HepG2 (cell line): ENCODE measurements at regions not wholly inside any gene's neighbourhood (a gene's known extent, or its start where the extent isn't known, plus 50 kb on each side); places are given as distances from the start of the nearest gene placed in this dataset.

ENCODE experiments used
- ARID5B ChIP-seq: IDR thresholded peaks from 2 replicates; pipeline ENCODE4 v1.4.0; 2020; ENCODE audit warnings: mild to moderate bottlenecking, missing genetic modification reagents
- ATF7-NPFF ChIP-seq: sonication (generic); formaldehyde crosslinking; IDR thresholded peaks from 2 replicates; pipeline ENCODE4 v1.8.1; 2023; ENCODE audit warnings: mild to moderate bottlenecking, low read depth, missing genetic modification reagents, moderate library complexity
- CREM ChIP-seq, 2 experiments: sonication (generic) in 1 of 2; formaldehyde crosslinking in 1 of 2; IDR thresholded peaks; 2 replicates each; pipeline versions ENCODE4 v1.4.0 to v1.6.1; 2016 to 2020; ENCODE audit warnings: antibody characterized with exemption in 1 of 2, mild to moderate bottlenecking in 1 of 2, missing genetic modification reagents in 1 of 2
- JUND ChIP-seq: sonication (generic); formaldehyde crosslinking; IDR thresholded peaks from 2 replicates; pipeline ENCODE4 v1.8.0; 2022; ENCODE audit warnings: mild to moderate bottlenecking, missing genetic modification reagents
- NPAS2 ChIP-seq: sonication (generic); formaldehyde crosslinking; IDR thresholded peaks from 2 replicates; pipeline ENCODE4 v1.8.0; 2022; ENCODE audit warnings: mild to moderate bottlenecking, missing genetic modification reagents, borderline replicate concordance
- RAD21 ChIP-seq: fragments of 450-650 bp; formaldehyde crosslinking; IDR thresholded peaks from 2 replicates; pipeline ENCODE4 v1.5.0; 2020; ENCODE audit warnings: mild to moderate bottlenecking
- TP53 ChIP-seq: sonication (generic); formaldehyde crosslinking; conservative IDR thresholded peaks from 2 replicates; pipeline ENCODE4 v1.4.0; 2020; ENCODE audit warnings: missing genetic modification reagents
- ZKSCAN1 ChIP-seq: fragments of 150-350 bp; IDR thresholded peaks from 2 replicates; pipeline ENCODE4 v1.6.1; 2014; ENCODE audit warnings: low read length
- ZNF124 ChIP-seq: sonication (generic); formaldehyde crosslinking; IDR thresholded peaks from 2 replicates; pipeline ENCODE4 v1.4.0; 2020; ENCODE audit warnings: missing genetic modification reagents
- ZNF672 ChIP-seq: sonication (generic); formaldehyde crosslinking; IDR thresholded peaks from 2 replicates; pipeline ENCODE4 v1.8.1; 2022; ENCODE audit warnings: missing genetic modification reagents
- TF ChIP-seq, protein P1 (sequence below): sonication (generic); formaldehyde crosslinking; IDR thresholded peaks from 2 replicates; pipeline ENCODE4 v1.4.0; 2020; ENCODE audit warnings: low read depth, mild to moderate bottlenecking, missing genetic modification reagents
- TF ChIP-seq, protein P2 (sequence below): sonication (generic); formaldehyde crosslinking; conservative IDR thresholded peaks from 2 replicates; pipeline ENCODE4 v1.4.0; 2020; ENCODE audit warnings: missing genetic modification reagents

DNA sequence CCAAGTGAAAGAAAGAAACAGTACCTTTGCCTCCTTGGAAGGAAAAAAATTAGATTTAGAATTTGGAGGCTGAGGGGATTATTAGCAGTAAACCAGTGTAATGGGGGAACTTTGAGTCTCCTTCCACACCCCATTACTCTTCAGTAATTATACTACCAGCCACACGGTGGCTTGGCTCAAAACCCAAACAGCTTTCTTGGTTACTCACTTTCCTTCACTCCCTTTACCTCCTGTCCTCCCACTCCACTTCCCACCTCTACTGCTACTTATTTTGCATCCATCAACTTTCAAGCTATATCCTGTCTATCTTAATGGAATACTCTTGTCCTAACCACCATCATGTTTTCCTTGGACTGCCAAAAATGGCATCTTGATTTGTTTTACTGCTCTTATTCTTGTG, 310.6 kb upstream of the AADAT start:
- TF ChIP-seq CREM (IDR thresholded peaks at IDR 0.05) (no peak), CREM (CRISPR knock-in tag; IDR thresholded peaks at IDR 0.05) (no peak), JUND (CRISPR knock-in tag) (no peak), ZNF124 (CRISPR knock-in tag) (no peak), RAD21 (no peak), ATF7-NPFF (CRISPR knock-in tag) (no peak), TP53 (CRISPR knock-in tag) (no peak), ARID5B (CRISPR knock-in tag) (no peak), ZNF672 (CRISPR knock-in tag) (no peak), ZKSCAN1 (no peak), NPAS2 (CRISPR knock-in tag) (no peak)
- TF ChIP-seq, protein P1, sequence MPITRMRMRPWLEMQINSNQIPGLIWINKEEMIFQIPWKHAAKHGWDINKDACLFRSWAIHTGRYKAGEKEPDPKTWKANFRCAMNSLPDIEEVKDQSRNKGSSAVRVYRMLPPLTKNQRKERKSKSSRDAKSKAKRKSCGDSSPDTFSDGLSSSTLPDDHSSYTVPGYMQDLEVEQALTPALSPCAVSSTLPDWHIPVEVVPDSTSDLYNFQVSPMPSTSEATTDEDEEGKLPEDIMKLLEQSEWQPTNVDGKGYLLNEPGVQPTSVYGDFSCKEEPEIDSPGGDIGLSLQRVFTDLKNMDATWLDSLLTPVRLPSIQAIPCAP (CRISPR knock-in tag), result no peak
- TF ChIP-seq, protein P2, sequence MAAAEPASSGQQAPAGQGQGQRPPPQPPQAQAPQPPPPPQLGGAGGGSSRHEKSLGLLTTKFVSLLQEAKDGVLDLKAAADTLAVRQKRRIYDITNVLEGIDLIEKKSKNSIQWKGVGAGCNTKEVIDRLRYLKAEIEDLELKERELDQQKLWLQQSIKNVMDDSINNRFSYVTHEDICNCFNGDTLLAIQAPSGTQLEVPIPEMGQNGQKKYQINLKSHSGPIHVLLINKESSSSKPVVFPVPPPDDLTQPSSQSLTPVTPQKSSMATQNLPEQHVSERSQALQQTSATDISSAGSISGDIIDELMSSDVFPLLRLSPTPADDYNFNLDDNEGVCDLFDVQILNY (CRISPR knock-in tag), result no peak
